NB4 (cell line): ENCODE measurements at regions not wholly inside any gene's neighbourhood (a gene's known extent, or its start where the extent isn't known, plus 50 kb on each side); places are given as distances from the start of the nearest gene placed in this dataset.

Experiments
- CTCF ChIP-seq: IDR thresholded peaks from one replicate; pipeline ENCODE4 v1.5.1; 2012; ENCODE audit warnings: low read depth, low read length
- MAX ChIP-seq: IDR thresholded peaks from 2 replicates; pipeline ENCODE4 v1.6.1; 2011; ENCODE audit warnings: low read depth, low read length
- MYC ChIP-seq: IDR thresholded peaks from 2 replicates; pipeline ENCODE4 v1.6.1; 2011; ENCODE audit warnings: low read depth, low read length
- POLR2A ChIP-seq: IDR thresholded peaks from 2 replicates; pipeline ENCODE4 v1.6.1; 2011; ENCODE audit warnings: mild to moderate bottlenecking; ENCODE audit not compliant: insufficient read length; ENCODE audit errors: extremely low read depth

GRCh38 chr7:110309941-110310340, 781.0 kb upstream of the LRRN3 start:
- TF ChIP-seq POLR2A = no peak
- TF ChIP-seq CTCF = no peak
- no peak for TF ChIP-seq MYC
- TF ChIP-seq MAX = no peak
